Activated CD8-positive, alpha-beta T cell treated with anti-CD3 and anti-CD28 coated beads for 36 hours (primary cell): ENCODE measurements at regions not wholly inside any gene's neighbourhood (a gene's known extent, or its start where the extent isn't known, plus 50 kb on each side); places are given as distances from the start of the nearest gene placed in this dataset.

ENCODE experiments used
- ATAC-seq: fragments of 200-7000 bp; cut with Tn5 transposase; one replicate; pipeline ENCODE4 v1.10.0; 2021; ENCODE audit warnings: mild to moderate bottlenecking, moderate library complexity
- CTCF ChIA-PET: fragments of 350-600 bp; sonication (Branson Sonifier 250); formaldehyde crosslinking; loops from one replicate; lab custom pipeline; 2021; ENCODE audit warnings: antibody characterized with exemption; lab: Charles Lee
- POLR2A ChIA-PET: fragments of 350-600 bp; sonication (Branson Sonifier 250); formaldehyde crosslinking; loops from one replicate; lab custom pipeline; 2021; ENCODE audit warnings: antibody characterized with exemption; lab: Charles Lee
- DNase-seq: peaks from one replicate; pipeline ENCODE4 v3.0.0-alpha.2; 2020
- H3K27ac Mint-ChIP-seq: one replicate; pipeline ENCODE4 v1.8.0; 2021; ENCODE audit warnings: mild to moderate bottlenecking, mixed read lengths
- H3K27me3 Mint-ChIP-seq: one replicate; pipeline ENCODE4 v1.8.0; 2021; ENCODE audit warnings: mixed read lengths
- H3K36me3 Mint-ChIP-seq: one replicate; pipeline ENCODE4 v1.8.0; 2021; ENCODE audit warnings: low read depth, mixed read lengths
- H3K4me1 Mint-ChIP-seq: one replicate; pipeline ENCODE4 v1.8.0; 2021; ENCODE audit warnings: low read depth, mixed read lengths
- H3K4me3 Mint-ChIP-seq: one replicate; pipeline ENCODE4 v1.8.0; 2021; ENCODE audit warnings: mild to moderate bottlenecking, moderate library complexity, mixed read lengths
- H3K9me3 Mint-ChIP-seq: one replicate; pipeline ENCODE4 v1.8.0; 2021; ENCODE audit warnings: mixed read lengths
- intact Hi-C: fragments of 100-400 bp; cut with micrococcal nuclease; formaldehyde crosslinking; loops from one replicate; pipeline ENCODE4 v1.10.0; 2022
- TF ChIP-seq, protein P1 (sequence below): fragments of 200-600 bp; IDR thresholded peaks from one replicate; pipeline ENCODE4 v1.8.0; 2022; ENCODE audit warnings: antibody characterized with exemption, mild to moderate bottlenecking

DNA sequence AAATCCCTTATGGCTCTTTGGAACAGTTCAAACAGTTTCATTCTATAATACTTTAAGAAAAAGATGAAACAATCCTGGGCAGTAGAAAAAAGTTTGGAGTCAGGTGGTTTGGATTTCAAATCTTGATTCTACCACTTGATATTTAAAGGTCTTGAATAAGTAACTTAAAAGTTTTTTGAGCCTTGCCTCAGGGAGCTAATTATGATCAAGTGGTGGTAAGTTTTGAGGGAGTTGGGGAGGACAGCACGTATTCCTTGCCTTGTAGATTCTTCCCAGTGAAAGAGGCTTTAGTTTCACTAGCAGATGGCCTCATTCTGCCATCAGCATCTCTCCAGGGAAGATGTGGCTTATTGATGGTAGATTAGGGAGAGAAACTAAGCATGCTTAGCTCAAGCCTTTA is 168.4 kb upstream of the CSNK1A1L start:
- POLR2A ChIA-PET = no interaction called here
- TF ChIP-seq, protein P1, sequence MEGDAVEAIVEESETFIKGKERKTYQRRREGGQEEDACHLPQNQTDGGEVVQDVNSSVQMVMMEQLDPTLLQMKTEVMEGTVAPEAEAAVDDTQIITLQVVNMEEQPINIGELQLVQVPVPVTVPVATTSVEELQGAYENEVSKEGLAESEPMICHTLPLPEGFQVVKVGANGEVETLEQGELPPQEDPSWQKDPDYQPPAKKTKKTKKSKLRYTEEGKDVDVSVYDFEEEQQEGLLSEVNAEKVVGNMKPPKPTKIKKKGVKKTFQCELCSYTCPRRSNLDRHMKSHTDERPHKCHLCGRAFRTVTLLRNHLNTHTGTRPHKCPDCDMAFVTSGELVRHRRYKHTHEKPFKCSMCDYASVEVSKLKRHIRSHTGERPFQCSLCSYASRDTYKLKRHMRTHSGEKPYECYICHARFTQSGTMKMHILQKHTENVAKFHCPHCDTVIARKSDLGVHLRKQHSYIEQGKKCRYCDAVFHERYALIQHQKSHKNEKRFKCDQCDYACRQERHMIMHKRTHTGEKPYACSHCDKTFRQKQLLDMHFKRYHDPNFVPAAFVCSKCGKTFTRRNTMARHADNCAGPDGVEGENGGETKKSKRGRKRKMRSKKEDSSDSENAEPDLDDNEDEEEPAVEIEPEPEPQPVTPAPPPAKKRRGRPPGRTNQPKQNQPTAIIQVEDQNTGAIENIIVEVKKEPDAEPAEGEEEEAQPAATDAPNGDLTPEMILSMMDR = no peak
- intact Hi-C loops = no loop called here
- CTCF ChIA-PET = no interaction called here
- Mint-ChIP-seq H3K9me3 (peaks cover 5% of the 10 kb centered on the region), H3K27ac (no peak overlapping the region), H3K36me3 (no peaks in the 10 kb centered on the region), H3K4me1 (no peaks in the 10 kb centered on the region), H3K27me3 (no peaks in the 10 kb centered on the region), H3K4me3 (no peak overlapping the region)
- ATAC-seq (no peak), DNase-seq (no peak)

DNA sequence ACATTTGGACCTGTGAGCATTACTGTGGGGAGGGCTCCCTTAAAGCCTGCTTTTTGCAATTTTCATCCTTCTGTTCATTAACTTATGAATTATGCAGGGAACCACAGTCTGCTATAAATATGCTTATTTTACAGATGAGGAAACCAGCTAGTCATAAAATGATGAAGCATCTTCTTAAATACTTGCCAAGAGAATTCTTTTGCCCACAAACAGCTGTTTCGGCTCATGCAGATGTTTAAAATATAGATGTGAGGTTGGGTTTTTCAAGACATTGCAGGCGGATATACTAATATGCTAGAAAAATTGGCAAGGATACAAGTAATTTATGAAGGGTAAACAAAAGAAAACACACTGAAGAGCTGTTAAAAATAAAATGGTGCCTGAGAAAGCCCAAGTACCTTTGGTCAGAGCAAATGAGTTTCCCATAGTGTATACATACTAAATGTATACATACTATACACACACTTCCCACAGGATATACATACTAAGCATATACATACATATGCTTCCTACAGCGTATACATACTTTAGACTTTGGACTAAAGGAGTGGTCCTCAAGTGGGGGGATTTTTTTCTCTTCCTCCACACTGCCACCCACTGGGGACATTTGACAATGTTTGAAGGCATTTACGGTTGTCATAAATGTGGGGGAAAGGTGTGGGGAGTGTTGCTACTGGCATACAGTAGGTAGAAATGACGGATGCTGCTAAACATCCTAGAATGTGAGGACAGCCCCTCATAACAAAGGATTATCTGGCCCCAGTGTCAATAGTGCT is 164.9 kb upstream of the CSNK1A1L start:
- Mint-ChIP-seq H3K27me3 (no peaks in the 10 kb centered on the region), H3K4me1 (no peaks in the 10 kb centered on the region), H3K9me3 (peaks cover 5% of the 10 kb centered on the region), H3K4me3 (no peak overlapping the region), H3K36me3 (no peaks in the 10 kb centered on the region), H3K27ac (no peak overlapping the region)
- ATAC-seq (no peak), DNase-seq (no peak)
- intact Hi-C loops = no loop called here
- POLR2A ChIA-PET = no interaction called here
- TF ChIP-seq, protein P1 = no peak
- CTCF ChIA-PET = no interaction called here

DNA sequence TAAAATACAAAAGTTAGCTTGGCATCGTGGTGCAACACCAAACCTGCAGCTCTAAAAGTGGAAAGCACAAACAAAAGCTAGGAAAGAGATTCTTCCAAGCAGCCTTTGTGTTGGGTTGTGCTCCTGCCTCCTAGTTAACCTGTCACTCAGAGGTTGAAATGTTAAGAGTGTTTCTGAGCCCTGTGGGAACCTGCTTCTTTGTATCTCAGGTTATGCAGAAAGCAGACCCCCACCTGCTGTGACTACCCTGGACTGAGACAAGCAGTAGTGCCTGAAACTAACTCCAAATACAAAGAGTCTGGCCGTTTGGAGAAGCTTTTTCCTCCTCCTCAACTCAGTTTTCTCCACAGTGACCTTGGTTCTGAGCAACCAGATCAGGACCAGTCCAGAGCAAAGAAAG is 158.4 kb upstream of the CSNK1A1L start:
- Mint-ChIP-seq H3K27me3 (no peaks in the 10 kb centered on the region), H3K4me3 (no peak overlapping the region), H3K36me3 (no peaks in the 10 kb centered on the region), H3K9me3 (peaks cover 16% of the 10 kb centered on the region), H3K4me1 (no peaks in the 10 kb centered on the region), H3K27ac (no peak overlapping the region)
- no peak for DNase-seq
- ATAC-seq = no peak
- intact Hi-C loops = no loop called here
- ChIA-PET CTCF (no interaction called here), POLR2A (no interaction called here)
- TF ChIP-seq, protein P1 = no peak

DNA sequence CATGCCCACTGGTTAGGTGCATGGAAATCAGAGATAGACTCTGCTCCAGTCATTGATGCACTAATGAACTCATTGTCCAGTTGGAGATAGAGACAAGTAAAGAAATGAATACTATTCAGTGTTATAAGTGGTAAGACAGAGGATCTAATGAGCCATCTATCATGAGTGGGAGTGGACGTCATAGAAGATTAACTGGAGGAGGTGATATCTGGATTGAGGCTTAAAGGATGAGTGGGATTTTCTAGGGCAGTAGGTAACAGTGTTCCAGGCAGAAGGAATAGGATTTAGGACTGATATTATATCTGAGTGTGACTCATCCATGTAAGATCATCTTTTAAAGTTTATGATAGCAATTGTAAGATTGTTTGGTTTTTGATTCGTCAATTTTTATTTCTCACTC is 152.2 kb upstream of the CSNK1A1L start:
- Mint-ChIP-seq H3K9me3 (peaks cover 12% of the 10 kb centered on the region), H3K27ac (no peak overlapping the region), H3K4me3 (no peak overlapping the region), H3K27me3 (no peaks in the 10 kb centered on the region), H3K36me3 (no peaks in the 10 kb centered on the region), H3K4me1 (no peaks in the 10 kb centered on the region)
- DNase-seq (no peak), ATAC-seq (no peak)
- TF ChIP-seq, protein P1 = no peak
- ChIA-PET CTCF (no interaction called here), POLR2A (no interaction called here)
- intact Hi-C loops = no loop called here

DNA sequence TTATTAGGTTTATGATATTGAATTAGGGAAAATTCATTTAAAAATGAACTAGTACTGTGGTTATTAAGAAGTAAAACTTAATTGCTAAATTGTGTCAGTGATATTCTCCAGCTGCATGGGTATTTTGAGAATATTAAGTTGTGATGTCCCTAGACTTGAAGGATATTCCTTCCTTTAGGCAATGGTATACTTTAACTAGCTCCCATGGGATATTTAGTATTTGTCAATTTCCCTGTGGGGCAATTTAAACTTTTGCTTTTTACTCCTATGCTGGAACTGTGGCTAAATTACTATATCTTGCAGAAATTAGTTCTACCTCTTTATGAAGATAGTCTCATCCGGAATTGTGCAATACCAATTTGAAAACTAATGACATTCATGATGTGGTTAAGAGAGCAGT is 151.6 kb upstream of the CSNK1A1L start:
- TF ChIP-seq, protein P1 = no peak
- Mint-ChIP-seq H3K4me1 (no peaks in the 10 kb centered on the region), H3K9me3 (peaks cover 12% of the 10 kb centered on the region), H3K4me3 (no peak overlapping the region), H3K36me3 (no peaks in the 10 kb centered on the region), H3K27ac (no peak overlapping the region), H3K27me3 (no peaks in the 10 kb centered on the region)
- DNase-seq (no peak), ATAC-seq (no peak)
- ChIA-PET POLR2A (no interaction called here), CTCF (no interaction called here)
- intact Hi-C loops = no loop called here
